A673 (cell line): ENCODE measurements at regions not wholly inside any gene's neighbourhood (a gene's known extent, or its start where the extent isn't known, plus 50 kb on each side); places are given as distances from the start of the nearest gene placed in this dataset.

Experiments used
- BruUV-seq: library from RNA; stranded (reverse); fragments of 400-500 nt; replicated peaks from 2 replicates; lab custom pipeline; 2021; lab: Mats Ljungman, UMichigan
- CTCF ChIA-PET: fragments of 300-600 bp; sonication (Branson Sonifier 250); formaldehyde crosslinking; loops from one replicate; lab custom pipeline; 2022; ENCODE audit warnings: antibody characterized with exemption; lab: Charles Lee
- POLR2A ChIA-PET: fragments of 300-600 bp; sonication (Branson Sonifier 250); formaldehyde crosslinking; loops from one replicate; lab custom pipeline; 2022; ENCODE audit warnings: antibody characterized with exemption; ENCODE audit not compliant: low non-redundant PET; lab: Charles Lee
- DNase-seq: peaks from one replicate; pipeline ENCODE4 v3.0.0-alpha.2; 2015; ENCODE audit warnings: low spot score
- H3K27ac ChIP-seq: fragments of 200-600 bp; sonication (generic); 2 replicates; pipeline ENCODE4 v1.5.1; 2016; ENCODE audit warnings: mixed run types, low read depth, mild to moderate bottlenecking, mixed read lengths, antibody characterized with exemption, low read length; ENCODE audit not compliant: poor library complexity, severe bottlenecking
- H3K27me3 ChIP-seq: fragments of 200-600 bp; sonication (generic); replicated peaks from 2 replicates; pipeline ENCODE4 v1.6.1; 2017; ENCODE audit warnings: mixed run types, low read depth, mild to moderate bottlenecking, mixed read lengths, antibody characterized with exemption, low read length; ENCODE audit not compliant: insufficient read depth, poor library complexity
- H3K36me3 ChIP-seq: fragments of 200-600 bp; sonication (generic); 2 replicates; pipeline ENCODE4 v1.6.1; 2016; ENCODE audit warnings: mixed run types, mild to moderate bottlenecking, mixed read lengths, antibody characterized with exemption, low read length; ENCODE audit not compliant: insufficient read depth, poor library complexity, severe bottlenecking
- H3K4me1 ChIP-seq: fragments of 200-600 bp; sonication (generic); 2 replicates; pipeline ENCODE4 v1.6.1; 2017; ENCODE audit warnings: mixed run types, mild to moderate bottlenecking, mixed read lengths, antibody characterized with exemption, low read length; ENCODE audit not compliant: insufficient read depth, poor library complexity, severe bottlenecking
- H3K4me3 ChIP-seq: fragments of 200-600 bp; sonication (generic); 2 replicates; pipeline ENCODE4 v1.5.1; 2016; ENCODE audit warnings: low read depth, mixed run types, mild to moderate bottlenecking, mixed read lengths, low read length; ENCODE audit not compliant: poor library complexity, severe bottlenecking
- H3K9me3 ChIP-seq: fragments of 200-600 bp; sonication (generic); 2 replicates; pipeline ENCODE4 v1.6.1; 2016; ENCODE audit warnings: mixed run types, low read depth, mild to moderate bottlenecking, mixed read lengths, antibody characterized with exemption, low read length; ENCODE audit not compliant: poor library complexity, severe bottlenecking
- CTCF ChIP-seq: fragments of 300-800, 200-600 bp; sonication (generic); conservative IDR thresholded peaks from 2 replicates; pipeline ENCODE4 v1.5.1; 2017; ENCODE audit warnings: low read depth, mild to moderate bottlenecking, antibody characterized with exemption, low read length, moderate library complexity, mixed read lengths
- EZH2 ChIP-seq: fragments of 200-600 bp; sonication (generic); IDR thresholded peaks from 2 replicates; pipeline ENCODE4 v1.6.1; 2017; ENCODE audit warnings: borderline replicate concordance, low read depth, mild to moderate bottlenecking, mixed read lengths, antibody characterized with exemption, low read length; ENCODE audit not compliant: poor library complexity, severe bottlenecking
- intact Hi-C: fragments of 100-400 bp; cut with micrococcal nuclease; formaldehyde crosslinking; loops from one replicate; pipeline ENCODE4 v1.10.0; 2022; ENCODE audit not compliant: unreplicated experiment

- no peaks in the 10 kb centered on the region for H3K4me1 ChIP-seq
- ChIA-PET POLR2A (no interaction called here), CTCF (no interaction called here)
- DNase-seq = no peak
- no peaks in the 10 kb centered on the region for H3K36me3 ChIP-seq
- H3K27me3 ChIP-seq = no peaks in the 10 kb centered on the region
- H3K9me3 ChIP-seq = no peaks in the 10 kb centered on the region
- no TSS peak for BruUV-seq
- TF ChIP-seq CTCF (no peak), EZH2 (no peak)
- no peak overlapping the region for H3K4me3 ChIP-seq
- intact Hi-C loops = no loop called here
- H3K27ac ChIP-seq = no peak overlapping the region
Measured at GRCh38 chr3:152195206-152195605, 73.5 kb upstream of the MBNL1 start.

- Histone ChIP-seq H3K4me1 (no peaks in the 10 kb centered on the region), H3K27ac (no peak overlapping the region), H3K4me3 (no peak overlapping the region), H3K9me3 (no peaks in the 10 kb centered on the region), H3K27me3 (no peaks in the 10 kb centered on the region), H3K36me3 (no peaks in the 10 kb centered on the region)
- BruUV-seq = no TSS peak
- TF ChIP-seq CTCF (no peak), EZH2 (no peak)
- CTCF ChIA-PET = no interaction called here
- no peak for DNase-seq
- intact Hi-C loops = no loop called here
- POLR2A ChIA-PET = no interaction called here
Measured at GRCh38 chr3:152196782-152197181, 71.9 kb upstream of the MBNL1 start.

- H3K27ac ChIP-seq = no peak overlapping the region
- DNase-seq = no peak
- H3K36me3 ChIP-seq = no peaks in the 10 kb centered on the region
- H3K9me3 ChIP-seq = no peaks in the 10 kb centered on the region
- TF ChIP-seq CTCF (no peak), EZH2 (no peak)
- intact Hi-C loops = no loop called here
- H3K27me3 ChIP-seq = no peaks in the 10 kb centered on the region
- no peak overlapping the region for H3K4me3 ChIP-seq
- no peaks in the 10 kb centered on the region for H3K4me1 ChIP-seq
- no TSS peak for BruUV-seq
- ChIA-PET POLR2A (no interaction called here), CTCF (no interaction called here)
Measured at GRCh38 chr3:152197451-152197850, 71.3 kb upstream of the MBNL1 start.
